GOT3 (cell line): ENCODE measurements at regions not wholly inside any gene's neighbourhood (a gene's known extent, or its start where the extent isn't known, plus 50 kb on each side); places are given as distances from the start of the nearest gene placed in this dataset.

Source experiments
- DNase-seq: peaks from one replicate; lab custom pipeline; 2025; ENCODE audit warnings: mixed read lengths; lab: John Stamatoyannopoulos, UW

DNA sequence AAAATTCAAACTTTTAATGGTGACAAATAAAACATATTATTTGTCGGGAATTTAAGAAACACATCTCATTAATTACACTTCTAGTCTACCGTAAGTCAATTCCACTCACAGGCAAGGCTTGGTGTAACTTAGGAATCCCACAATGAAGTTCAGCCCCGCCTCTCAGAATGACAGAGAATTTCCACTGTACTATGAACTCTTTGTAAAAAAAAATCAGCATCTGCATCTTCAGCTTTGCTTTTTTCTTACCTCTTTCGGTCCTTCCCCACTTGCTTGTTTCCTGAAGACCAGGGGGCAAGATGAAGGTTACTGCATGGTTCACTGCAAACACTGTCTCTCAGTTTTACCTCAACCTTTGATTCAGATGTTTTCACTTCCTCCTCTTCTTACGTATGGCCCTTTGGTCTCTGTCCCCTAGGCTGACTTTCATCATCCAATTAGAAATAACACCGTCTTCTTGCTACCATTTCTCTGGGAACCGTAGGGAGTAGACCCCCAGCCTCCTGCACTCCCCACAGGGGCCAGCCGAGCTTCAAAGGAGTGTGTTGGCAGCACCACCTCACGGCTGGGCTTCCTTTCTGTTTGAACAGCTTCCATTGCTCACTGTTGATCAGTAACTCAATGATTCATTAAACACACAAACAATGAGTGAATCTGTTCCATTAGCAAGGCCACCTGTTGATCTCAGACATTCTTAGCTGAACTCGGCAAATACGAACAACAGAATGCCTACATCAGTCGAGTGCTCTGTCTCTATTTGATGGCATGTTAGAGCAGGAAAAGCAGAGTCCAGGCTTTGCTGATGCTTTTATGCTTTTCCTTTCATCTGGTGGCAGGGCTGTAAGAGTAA is 343.0 kb downstream of the BMP4 start:
- no peak for DNase-seq

DNA sequence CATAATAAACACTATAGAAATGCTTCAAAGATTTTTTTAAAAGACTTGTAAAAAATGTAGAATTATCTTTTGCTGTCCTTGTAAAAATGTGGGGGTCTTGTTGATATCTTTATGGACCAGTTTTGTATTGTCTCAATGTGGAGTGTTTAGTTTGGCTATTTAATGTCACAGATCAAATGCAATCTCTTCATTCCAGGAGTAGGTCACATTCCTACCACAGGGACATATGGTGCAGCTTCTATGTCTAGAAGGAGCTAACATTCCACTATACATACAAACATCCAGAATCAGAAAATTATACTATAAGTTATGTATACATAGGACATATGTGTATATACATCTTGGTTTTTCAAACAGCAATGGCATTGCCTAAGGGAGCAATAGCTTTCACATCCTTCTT is 345.7 kb downstream of the BMP4 start:
- DNase-seq, result no peak

DNA sequence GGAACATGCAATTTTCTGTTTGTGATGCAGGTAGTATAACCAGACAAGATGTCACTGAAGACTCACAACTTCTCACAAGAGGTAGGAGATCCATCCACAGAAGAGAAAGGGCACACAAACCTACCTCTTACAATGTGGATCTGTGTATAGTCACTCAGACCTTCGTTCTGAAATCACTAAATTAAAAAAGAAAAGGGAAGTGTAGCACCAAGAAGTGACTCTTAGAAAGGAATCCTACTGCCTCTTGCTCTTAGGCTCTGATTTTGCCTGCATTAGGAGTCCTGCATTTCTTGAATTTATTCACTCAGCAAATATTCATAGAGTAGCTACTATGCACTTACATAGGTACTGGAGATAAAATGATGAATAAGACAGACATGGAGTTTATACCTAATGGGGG is 347.6 kb downstream of the BMP4 start:
- DNase-seq, result no peak

DNA sequence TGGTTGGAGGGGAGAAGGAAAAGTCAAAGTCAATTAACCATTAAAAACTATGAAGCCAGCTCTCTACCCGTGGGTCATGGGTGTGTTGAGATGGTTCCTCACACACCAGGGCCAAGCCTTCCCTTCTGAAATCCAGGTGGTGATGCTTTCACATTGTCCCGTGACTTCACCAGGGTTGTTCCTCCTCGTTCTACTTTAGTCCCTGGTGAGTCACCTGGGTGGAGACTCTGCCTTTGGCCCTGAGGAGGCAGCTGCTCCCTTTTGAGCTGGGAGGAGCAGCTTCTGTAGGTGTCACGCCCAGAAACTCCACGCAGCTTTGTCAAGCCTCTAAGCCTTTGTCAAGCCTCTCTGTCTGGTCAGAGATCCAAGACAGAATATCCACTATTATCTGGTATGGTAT is 348.3 kb downstream of the BMP4 start:
- no peak for DNase-seq

DNA sequence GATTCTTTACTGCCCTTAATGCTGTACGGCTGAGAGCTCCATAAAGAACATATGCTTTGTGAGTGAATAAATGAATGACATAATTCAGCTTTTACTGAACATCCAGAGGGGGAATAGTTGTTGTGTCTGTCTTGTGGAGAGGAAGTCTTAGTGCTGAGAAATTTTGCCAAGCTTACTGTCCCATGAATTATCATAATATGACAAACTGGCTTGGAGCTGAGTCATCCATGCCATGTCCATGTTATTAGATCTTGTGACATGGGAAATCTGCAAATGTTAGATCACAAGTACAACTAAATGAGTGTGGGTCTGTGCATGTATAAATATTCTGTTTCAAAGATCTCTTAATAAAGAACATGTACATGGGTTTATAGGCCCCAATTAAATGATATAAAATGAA is 350.4 kb downstream of the BMP4 start:
- no peak for DNase-seq

DNA sequence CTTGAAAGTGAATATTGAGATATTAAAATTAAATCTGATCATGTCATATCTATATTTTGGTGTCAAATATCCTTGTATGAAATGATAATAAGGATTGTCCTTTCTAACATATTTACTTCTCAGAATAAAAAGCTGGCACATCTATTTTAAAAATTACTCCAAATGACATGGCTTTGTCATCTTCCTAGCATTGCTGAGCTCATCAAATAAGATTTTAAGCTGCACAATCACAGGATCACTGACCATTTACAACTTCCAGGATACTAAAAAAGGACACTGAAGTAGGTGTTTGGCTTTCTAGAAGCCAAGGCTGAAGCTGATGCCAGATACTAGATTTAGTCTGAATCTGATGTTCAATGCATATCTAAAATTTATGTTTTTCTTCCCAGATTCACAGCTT is 351.1 kb downstream of the BMP4 start:
- no peak for DNase-seq

DNA sequence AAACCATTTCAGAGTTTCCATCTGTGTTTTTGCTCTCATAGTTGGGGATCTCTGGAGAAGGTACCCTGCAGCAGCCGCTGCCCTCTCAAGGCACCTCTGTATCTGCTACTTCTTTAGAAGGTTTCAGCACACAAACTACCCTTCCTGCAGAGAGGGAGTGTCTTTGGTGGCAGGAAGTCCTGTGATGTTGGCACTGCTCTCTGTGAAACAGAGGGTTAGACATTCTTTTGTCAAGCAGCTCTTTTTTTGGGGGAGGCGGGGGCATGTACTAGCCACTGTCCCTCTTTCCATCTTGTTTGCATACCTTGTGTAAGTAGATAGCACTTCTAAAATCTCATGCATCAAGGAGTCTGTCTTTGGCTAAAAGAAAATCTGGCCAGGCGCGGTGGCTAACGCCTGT is 352.6 kb downstream of the BMP4 start:
- no peak for DNase-seq

DNA sequence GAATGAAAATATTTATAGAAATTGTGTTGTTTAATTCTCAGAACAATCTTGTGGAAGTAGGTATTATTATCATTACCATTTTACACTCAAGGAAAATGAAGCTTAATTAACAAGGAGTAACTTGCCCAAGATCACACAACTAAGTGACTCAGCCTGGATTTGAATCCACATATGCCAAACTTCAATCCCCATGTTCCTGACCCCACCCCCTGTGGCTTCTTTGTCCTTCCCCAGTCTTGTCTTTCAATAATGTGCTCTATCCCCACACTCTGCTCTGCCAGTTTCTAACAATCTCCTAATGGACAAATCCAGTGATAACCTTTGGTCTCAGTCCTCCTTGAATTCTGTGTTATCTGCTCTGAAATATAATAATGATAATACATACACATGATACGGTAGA is 355.2 kb downstream of the BMP4 start:
- DNase-seq, result no peak

DNA sequence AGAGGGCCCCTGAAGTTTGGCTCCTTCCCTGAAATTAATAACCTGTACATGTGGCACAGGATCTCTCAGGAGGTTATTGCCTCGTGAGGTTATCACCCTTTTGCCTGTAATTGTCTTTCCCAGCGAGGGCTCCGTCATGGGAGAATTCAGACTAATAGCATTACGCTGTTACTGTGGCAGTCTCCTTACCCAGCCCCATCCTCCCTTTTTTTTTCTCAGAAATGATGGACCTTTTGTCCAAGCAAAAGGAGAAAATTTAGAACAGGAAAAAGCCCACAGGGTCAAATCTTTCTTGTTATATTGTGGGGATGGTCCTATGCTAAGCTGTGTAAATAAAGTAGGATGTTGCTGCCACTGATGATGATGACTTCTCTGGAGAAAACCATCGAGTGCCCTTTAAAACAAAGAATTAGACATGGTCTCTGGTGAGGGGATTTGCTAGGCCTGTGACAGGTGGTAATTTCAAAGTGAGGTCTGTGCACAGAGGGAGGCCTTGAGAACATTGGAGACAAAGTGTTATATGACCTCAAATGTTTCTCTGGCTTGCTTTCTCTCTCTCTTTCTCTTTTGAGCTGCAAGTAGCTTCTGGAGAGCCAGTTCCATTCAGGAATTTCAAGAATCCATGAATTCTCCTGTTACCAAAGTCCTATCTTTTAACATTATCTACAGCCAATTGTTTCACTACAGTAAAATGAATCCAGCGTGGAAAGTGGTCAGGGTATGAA is 357.2 kb downstream of the BMP4 start:
- no peak for DNase-seq

DNA sequence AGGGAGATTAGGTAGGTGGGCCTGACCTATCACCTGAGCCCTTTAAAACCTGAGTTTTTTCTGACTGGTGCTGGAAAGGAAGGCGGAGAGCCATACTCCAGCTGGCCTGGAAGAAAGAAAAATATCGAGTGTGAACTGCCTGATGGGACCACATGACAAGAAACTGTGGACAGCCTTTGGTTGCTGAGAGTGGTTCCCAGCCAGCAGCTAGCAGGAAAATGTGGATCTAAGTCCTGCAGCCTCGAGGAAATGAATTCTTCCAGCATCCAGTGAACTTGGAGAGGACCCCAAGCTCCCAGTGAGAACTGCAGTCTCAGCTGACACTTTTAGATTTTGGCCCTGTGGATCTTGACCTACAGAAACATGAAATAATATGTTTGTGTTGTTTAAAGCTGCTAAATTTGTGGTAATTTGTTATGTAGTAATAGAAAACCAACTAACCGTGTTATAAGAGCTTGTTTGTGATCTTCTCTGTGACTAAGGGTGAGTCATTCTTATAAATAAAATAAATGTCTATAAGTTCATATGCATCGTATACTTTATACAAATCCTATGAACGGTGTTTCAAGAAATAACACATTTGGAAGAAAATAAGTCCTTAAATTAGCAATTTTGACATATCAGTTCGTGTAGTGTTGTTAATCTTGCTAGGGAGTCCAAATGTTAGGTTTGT is 359.6 kb downstream of the BMP4 start:
- DNase-seq, result no peak

DNA sequence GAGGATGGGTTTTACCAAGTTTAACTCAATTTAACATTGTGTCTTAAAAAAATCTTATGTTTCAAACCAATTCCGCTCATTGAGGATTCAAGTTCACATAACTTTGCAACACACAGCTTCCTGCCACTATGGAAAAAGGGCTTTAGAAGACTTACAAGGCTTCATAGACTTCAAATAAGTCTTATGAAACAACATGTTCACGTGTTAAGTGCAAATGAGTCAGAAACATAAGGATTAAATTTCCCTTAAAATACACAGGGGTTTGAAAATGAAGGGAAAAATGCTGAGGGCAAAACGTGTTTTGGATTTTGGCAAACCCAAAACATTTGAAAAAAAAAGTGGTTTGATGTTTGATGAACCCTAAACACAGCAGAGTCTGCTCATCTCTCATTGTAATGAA is 364.8 kb downstream of the BMP4 start:
- no peak for DNase-seq

DNA sequence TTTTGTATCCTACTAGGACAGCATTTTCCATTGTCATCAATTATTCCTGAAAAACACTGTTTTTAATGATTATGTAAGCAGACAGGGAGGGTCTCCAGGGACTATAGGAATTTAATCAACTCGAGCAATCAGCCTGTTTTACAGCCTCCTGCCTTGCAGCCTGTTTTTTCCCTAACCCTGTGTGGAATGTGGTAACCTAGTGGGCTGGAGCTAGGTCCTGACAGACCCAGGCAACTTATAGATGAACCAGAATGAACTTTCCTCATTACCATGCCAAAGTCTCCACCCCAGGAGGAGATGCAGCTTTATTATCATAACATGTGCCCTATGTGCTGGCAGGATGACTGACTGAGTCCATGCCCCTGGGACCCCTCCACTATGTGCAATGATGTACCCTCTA is 375.1 kb downstream of the BMP4 start:
- DNase-seq, result no peak

DNA sequence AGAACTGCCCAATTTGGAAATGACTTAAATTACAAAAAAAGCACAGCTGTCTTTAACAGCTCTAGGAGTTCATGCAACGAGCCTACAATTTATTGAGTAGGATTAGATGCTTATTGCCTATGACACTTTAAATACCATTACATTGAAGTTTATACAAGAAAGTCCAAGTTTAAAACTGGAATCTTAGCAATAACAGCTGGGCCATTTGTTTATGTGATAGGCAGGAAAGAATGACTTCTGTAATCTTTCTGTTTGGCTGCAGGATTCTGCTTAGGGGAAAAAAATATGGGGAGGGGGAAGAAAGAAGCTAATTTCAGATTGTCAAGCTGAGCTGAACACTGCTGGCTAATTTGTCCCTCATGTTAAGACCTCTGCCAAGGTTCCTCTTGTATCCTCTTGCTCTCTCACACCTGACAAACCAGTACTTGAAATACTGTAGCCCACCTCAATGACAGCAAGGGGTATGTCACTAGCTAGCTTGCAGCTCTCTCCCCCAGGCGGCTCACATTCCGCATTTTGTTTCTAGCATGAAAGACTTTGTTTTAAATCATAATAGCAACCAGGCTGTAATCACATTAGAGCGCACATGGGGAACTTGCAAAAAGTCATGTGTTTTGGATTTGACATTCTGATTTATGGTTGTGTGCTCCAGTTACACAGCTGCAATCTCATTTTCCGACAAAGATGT is 384.8 kb downstream of the BMP4 start:
- no peak for DNase-seq

DNA sequence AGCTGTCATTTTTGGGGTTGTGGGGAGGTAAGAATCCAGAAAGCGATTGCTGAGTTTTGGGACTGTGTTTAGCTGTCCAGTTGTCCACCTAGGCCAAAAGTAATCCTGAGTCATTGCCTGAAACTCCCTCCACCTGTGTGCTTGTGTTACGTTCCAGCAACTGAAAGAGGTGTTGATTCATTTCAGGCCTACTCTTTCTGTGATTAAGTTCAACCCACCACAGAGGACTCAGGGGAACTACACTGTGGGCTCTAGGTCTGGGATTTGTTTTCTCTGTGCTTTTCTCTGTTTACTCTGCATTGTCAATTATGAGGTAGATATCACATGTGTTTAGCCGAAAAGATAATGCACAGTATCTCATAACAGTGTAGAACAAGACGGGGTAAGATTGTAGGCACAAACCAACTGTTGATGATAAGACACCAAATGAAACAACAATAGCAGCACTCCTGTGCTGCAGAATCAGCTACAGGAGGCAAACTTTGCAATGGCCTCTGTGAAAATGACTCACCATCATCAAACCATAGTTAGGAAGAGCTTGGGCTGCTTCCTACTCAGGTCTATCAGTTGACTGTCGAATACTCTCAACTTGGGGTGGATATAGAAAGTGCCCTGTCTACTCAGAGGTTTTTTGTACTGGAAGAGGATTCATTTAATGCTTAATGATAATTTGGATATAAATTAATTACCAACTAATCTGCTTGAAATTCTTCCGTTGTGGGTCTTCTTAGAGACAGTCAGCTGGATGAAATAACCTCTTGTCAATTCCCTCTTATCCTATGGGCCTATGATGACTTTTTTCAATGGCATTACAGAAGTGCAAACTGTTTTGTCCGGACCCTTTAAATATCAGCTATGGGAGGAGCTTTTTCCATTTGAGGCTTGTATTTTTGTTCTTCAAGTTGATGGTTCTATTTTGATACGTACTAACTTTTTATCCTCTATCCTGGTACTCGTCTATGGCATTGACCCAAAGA is 385.9 kb downstream of the BMP4 start:
- DNase-seq, result no peak

DNA sequence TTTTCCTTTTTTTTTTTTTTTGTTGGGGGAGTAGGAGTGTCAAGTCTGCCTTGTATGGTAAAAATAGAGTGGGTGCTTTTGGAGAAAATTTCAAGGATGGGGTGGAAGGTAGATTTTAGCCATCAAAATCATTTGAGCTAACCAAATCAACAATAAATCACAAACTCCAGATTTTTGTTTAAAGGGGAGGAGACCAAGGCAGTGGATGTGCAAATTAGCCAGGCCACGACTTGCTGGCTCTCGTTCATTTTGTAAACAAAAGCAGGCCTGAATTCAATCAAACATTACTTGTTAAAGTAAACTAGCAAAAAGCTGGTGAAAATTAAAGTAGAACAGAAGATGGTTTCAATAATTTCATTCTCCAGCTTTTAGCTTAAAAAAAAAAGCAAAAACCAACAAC is 387.2 kb downstream of the BMP4 start:
- no peak for DNase-seq

DNA sequence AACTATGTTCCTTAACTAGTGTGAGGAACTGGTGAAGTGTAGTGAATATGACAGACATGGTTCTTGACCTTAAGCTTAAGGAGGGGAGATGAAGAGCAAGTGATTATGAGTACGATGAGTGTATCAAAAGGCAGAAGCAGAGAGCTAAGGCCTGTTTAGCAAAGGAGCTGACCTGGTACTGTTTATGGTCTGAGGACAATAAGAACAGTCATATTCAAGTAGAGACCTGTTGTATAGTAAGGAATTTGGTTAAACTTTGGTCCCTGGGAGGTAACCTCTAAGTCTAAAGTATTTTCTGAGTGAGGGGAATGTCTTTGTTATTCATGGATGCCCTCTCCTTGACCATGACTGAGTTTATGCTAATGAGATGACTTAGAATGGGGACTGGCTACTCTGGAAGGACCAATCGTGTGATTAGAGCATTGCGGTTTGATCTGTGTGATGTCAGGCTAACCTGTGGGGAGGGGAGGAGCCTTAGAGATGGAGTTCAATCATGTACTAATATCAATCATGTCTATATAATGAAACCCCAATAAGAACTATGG is 389.3 kb downstream of the BMP4 start:
- no peak for DNase-seq

DNA sequence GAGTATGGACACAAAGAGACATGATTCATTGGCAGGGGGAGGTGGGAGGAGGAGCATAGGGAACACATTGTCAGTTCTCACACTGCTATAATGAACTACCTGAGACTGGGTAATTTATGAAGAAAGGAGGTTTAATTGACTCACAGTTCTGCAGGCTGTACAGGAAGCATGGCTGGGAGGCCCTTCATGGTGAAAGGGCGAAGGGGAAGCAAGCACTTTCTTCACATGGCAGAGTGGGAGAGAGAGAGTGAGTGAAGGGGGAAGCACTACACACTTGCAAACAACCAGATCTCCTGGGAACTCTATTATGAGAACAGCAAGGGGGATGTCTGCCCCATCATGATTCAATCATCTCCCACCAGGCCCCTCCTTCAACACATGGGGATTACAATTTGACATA is 391.8 kb downstream of the BMP4 start:
- no peak for DNase-seq

DNA sequence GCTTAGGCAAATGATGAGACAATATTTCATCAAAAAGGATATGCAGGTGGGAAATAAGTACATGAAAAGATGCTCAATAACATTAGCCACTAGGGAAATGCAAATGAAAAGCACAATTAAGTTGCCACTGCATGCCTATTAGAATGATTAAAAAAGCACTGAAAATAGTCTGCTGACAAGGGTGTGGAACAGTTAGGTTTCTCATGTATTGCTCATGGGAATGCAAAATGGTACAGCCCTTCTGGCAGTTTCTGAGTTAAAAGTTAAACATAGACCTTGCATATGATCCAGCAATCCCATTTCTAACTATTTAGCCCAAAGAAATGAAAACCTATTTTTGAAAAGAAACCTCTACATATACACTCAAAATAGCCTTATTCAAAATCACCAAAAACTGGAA is 393.0 kb downstream of the BMP4 start:
- DNase-seq, result no peak

DNA sequence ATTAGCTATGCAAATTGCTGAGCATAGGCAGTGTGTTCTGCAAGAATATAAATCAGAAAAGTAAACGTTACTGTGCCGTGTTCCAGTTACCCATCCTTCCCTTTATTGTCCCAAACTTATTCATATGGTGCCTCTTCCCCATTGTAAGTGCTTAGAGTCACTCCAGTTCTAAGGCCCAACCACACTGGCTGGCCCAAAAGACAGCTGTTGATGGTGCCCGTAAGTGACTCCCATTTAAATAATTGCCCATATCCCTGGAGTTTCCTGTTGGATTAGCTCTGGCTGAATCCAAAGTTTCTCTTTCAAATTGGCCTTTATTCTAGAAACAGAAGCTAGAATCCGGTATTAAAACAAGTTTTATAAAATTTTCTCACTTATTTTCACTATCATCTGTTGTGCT is 400.1 kb upstream of the DDHD1 start:
- DNase-seq, result no peak

DNA sequence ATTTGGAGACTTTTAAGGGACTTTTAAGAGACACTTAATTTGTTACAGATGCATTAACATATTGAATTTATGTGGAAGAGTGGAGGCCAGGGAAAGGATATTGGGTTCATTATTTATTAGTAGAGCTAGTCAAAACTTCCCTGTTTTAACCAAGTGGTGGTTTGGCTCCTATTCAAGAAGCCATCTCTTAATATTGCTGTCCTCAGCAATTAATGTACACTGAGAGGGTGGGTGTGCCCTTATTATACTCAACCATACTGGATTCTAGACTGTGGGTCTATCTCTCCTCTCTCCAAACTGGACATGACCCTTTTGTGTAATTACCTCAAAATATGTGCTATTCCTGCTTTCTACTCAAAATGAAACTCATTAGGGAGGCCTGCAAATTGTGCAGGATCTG is 398.7 kb upstream of the DDHD1 start:
- no peak for DNase-seq

DNA sequence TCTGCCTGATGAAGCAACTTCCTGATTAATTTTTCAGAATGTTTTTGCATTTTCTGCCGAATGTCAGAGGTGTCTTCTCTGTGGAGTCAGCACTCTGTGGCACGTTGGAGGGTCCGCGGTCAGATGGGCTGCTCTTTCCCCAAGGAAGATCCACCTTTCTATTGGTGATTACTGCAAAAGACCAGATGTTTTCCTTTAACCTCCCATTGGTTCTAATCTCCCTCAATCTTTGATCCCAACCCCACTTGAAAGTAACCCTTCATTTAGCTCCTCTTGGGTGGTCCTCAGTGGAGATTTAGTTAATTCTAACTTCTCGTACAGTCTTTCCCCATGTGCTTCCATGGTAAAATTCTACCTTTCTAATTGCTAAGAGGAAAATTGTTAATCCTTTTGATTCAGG is 397.7 kb upstream of the DDHD1 start:
- no peak for DNase-seq
